HG03175 (cell line): ENCODE measurements at regions not wholly inside any gene's neighbourhood (a gene's known extent, or its start where the extent isn't known, plus 50 kb on each side); places are given as distances from the start of the nearest gene placed in this dataset.

ENCODE experiments used
- ATAC-seq: cut with Tn5 transposase; IDR thresholded peaks from one replicate; pipeline ENCODE4 v1.9.1; 2021; ENCODE audit warnings: mild to moderate bottlenecking, moderate library complexity; ENCODE audit not compliant: unreplicated experiment

GRCh38 chr6:25061289-25061936 lies 125.7 kb upstream of the RIPOR2 start:
- no peak for ATAC-seq

GRCh38 chr6:25062070-25062811 lies 126.5 kb upstream of the RIPOR2 start:
- ATAC-seq, result no peak

- ATAC-seq, result no peak
These were observed 128.2 kb upstream of the RIPOR2 start for GRCh38 chr6:25064006-25064405.

- no peak for ATAC-seq
These were observed 129.9 kb upstream of the RIPOR2 start for GRCh38 chr6:25065666-25066065.

- ATAC-seq, result no peak
These were observed 130.8 kb upstream of the RIPOR2 start for GRCh38 chr6:25066593-25066992.

- ATAC-seq, result no peak
These were observed 133.1 kb upstream of the RIPOR2 start for GRCh38 chr6:25068866-25069265.

- peak; percentile 78 for ATAC-seq
These were observed 135.0 kb upstream of the RIPOR2 start for GRCh38 chr6:25070547-25071366.

- no peak for ATAC-seq
These were observed 142.4 kb upstream of the RIPOR2 start for GRCh38 chr6:25078141-25078540.

- no peak for ATAC-seq
These were observed 148.2 kb upstream of the RIPOR2 start for GRCh38 chr6:25083784-25084507.

GRCh38 chr6:25084508-25084833 lies 148.7 kb upstream of the RIPOR2 start:
- no peak for ATAC-seq

- ATAC-seq, result no peak
These were observed 150.0 kb upstream of the RIPOR2 start for GRCh38 chr6:25085756-25086155.

GRCh38 chr6:25086500-25087091 lies 150.8 kb upstream of the RIPOR2 start:
- ATAC-seq, result no peak

- no peak for ATAC-seq
These were observed 152.8 kb upstream of the RIPOR2 start for GRCh38 chr6:25088513-25088912.

GRCh38 chr6:25089442-25089841 lies 153.7 kb upstream of the RIPOR2 start:
- ATAC-seq, result no peak

GRCh38 chr6:25094726-25095125 lies 159.0 kb upstream of the RIPOR2 start:
- no peak for ATAC-seq

GRCh38 chr6:25100288-25100687 lies 164.5 kb upstream of the RIPOR2 start:
- ATAC-seq, result no peak

GRCh38 chr6:25103603-25104002 lies 167.8 kb upstream of the RIPOR2 start:
- ATAC-seq, result peak; percentile 52

GRCh38 chr6:25105070-25105925 lies 169.5 kb upstream of the RIPOR2 start:
- ATAC-seq, result no peak

GRCh38 chr6:25107218-25107617 lies 171.5 kb upstream of the RIPOR2 start:
- ATAC-seq, result peak; percentile 66

- ATAC-seq, result no peak
These were observed 167.4 kb upstream of the CARMIL1 start for GRCh38 chr6:25111782-25112181.
